Smooth muscle cell (in vitro differentiated cells): ENCODE measurements at regions not wholly inside any gene's neighbourhood (a gene's known extent, or its start where the extent isn't known, plus 50 kb on each side); places are given as distances from the start of the nearest gene placed in this dataset.

ENCODE experiments used
- DNase-seq: peaks from one replicate; lab custom pipeline; 2025; ENCODE audit not compliant: unreplicated experiment; lab: John Stamatoyannopoulos, UW
- H2AFZ ChIP-seq: fragments of 200-600 bp; sonication (generic); 2 replicates; pipeline ENCODE4 v1.6.0; 2016; ENCODE audit warnings: antibody characterized with exemption, low read depth, mild to moderate bottlenecking
- H3F3A ChIP-seq: fragments of 200-600 bp; sonication (generic); 2 replicates; pipeline ENCODE4 v1.6.0; 2017; ENCODE audit warnings: antibody characterized with exemption, low read depth
- H3K27ac ChIP-seq: fragments of 200-600 bp; sonication (generic); 2 replicates; pipeline ENCODE4 v1.5.1; 2016; ENCODE audit warnings: low read depth, mild to moderate bottlenecking
- H3K27me3 ChIP-seq: fragments of 200-600 bp; sonication (generic); 2 replicates; pipeline ENCODE4 v1.6.1; 2016; ENCODE audit warnings: low read depth, mild to moderate bottlenecking
- H3K36me3 ChIP-seq: fragments of 200-600 bp; sonication (generic); 2 replicates; pipeline ENCODE4 v1.5.1; 2016; ENCODE audit warnings: low read depth
- H3K4me1 ChIP-seq: fragments of 200-600 bp; sonication (generic); 2 replicates; pipeline ENCODE4 v1.5.1; 2016; ENCODE audit warnings: low read depth
- H3K4me2 ChIP-seq: fragments of 200-600 bp; sonication (generic); 2 replicates; pipeline ENCODE4 v1.6.0; 2016; ENCODE audit warnings: mild to moderate bottlenecking
- H3K4me3 ChIP-seq: fragments of 200-600 bp; sonication (generic); 2 replicates; pipeline ENCODE4 v1.5.1; 2016; ENCODE audit warnings: mild to moderate bottlenecking
- H3K79me2 ChIP-seq: fragments of 200-600 bp; sonication (generic); 2 replicates; pipeline ENCODE4 v1.6.0; 2016; ENCODE audit warnings: low read depth, mild to moderate bottlenecking
- H3K9ac ChIP-seq: fragments of 200-600 bp; sonication (generic); 2 replicates; pipeline ENCODE4 v1.6.0; 2016; ENCODE audit warnings: low read depth
- H3K9me3 ChIP-seq: fragments of 200-600 bp; sonication (generic); replicated peaks from 2 replicates; pipeline ENCODE4 v1.5.1; 2016; ENCODE audit warnings: low read depth
- H4K20me1 ChIP-seq: fragments of 200-600 bp; sonication (generic); 2 replicates; pipeline ENCODE4 v1.6.0; 2016; ENCODE audit warnings: low read depth
- CTCF ChIP-seq: fragments of 200-600 bp; sonication (generic); IDR thresholded peaks from 2 replicates; pipeline ENCODE4 v1.5.1; 2017; ENCODE audit warnings: borderline replicate concordance, mild to moderate bottlenecking, antibody characterized with exemption; ENCODE audit not compliant: insufficient read depth, poor library complexity, severe bottlenecking
- WGBS: methylation state at CpG from one replicate; pipeline ENCODE4 v1.1.7; 2016; ENCODE audit warnings: low lambda C conversion rate; 5-methylcytosine and 5-hydroxymethylcytosine counted together

DNA sequence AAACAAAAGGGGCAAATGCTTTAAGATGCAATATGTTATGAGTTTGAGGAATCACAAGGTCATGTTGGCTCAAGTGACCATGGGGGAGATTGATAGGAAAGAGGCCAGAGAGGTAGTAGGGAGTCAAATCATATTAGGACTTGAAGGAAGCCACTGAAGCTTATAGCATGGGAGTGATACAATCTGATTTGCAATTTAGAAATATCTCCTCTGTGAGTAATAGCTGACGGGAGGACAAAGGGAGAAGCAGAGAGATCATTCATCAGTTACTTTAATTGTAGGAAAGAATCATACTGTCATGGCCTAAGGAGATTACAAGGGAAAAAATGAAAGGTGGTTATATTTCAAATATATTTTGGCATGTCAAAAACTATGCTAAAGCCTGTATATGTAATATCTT lies 793.6 kb upstream of the RAG2 start:
- DNase-seq, result no peak
- Histone ChIP-seq H3K4me3 (no peak overlapping the region), H3K27ac (no peak overlapping the region), H3F3A (no peaks in the 10 kb centered on the region), H3K36me3 (peaks cover 4% of the 10 kb centered on the region), H3K9ac (no peak overlapping the region), H3K79me2 (no peaks in the 10 kb centered on the region), H3K4me1 (no peaks in the 10 kb centered on the region), H4K20me1 (no peaks in the 10 kb centered on the region), H3K4me2 (no peak overlapping the region), H3K9me3 (no peaks in the 10 kb centered on the region), H2AFZ (no peak overlapping the region), H3K27me3 (no peaks in the 10 kb centered on the region)
- WGBS, result 77% methylated on average over 1 of the region's 1 CpG
- no peak for TF ChIP-seq CTCF

GRCh38 chr11:37390576-37391083 lies 792.6 kb upstream of the RAG2 start:
- H4K20me1 ChIP-seq, result no peaks in the 10 kb centered on the region
- 85% methylated on average over 5 of the region's 5 CpGs for WGBS
- H3K79me2 ChIP-seq, result no peaks in the 10 kb centered on the region
- no peaks in the 10 kb centered on the region for H3K27me3 ChIP-seq
- DNase-seq, result no peak
- H3K27ac ChIP-seq, result no peak overlapping the region
- H3K4me2 ChIP-seq, result no peak overlapping the region
- H3F3A ChIP-seq, result no peaks in the 10 kb centered on the region
- H3K4me3 ChIP-seq, result no peak overlapping the region
- no peak overlapping the region for H3K9ac ChIP-seq
- no peaks in the 10 kb centered on the region for H3K4me1 ChIP-seq
- no peak overlapping the region for H2AFZ ChIP-seq
- TF ChIP-seq CTCF, result no peak
- no peaks in the 10 kb centered on the region for H3K9me3 ChIP-seq
- peaks cover 4% of the 10 kb centered on the region for H3K36me3 ChIP-seq

DNA sequence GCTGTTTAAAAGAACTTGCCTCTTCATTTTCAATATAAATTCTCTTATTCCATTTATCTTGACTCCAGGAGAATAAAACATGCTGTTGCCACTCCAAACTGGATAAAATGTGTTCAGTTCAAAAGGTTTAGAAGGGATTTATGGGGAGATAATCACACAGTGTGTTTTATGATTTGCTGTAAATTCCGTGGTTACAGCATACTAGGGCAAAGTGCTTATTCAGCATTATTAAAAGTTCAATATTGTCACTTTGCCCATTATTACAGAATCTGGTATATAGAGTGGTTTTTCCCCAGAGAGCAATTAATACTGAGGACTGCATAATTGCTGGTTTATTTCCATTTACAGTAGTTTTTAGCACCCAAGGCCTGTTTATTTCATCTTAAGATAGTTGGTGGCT lies 780.9 kb upstream of the RAG2 start:
- Histone ChIP-seq H3K4me1 (no peaks in the 10 kb centered on the region), H3K4me2 (no peak overlapping the region), H4K20me1 (no peaks in the 10 kb centered on the region), H3K9me3 (peaks cover 6% of the 10 kb centered on the region), H3K36me3 (no peaks in the 10 kb centered on the region), H3K79me2 (no peaks in the 10 kb centered on the region), H3K9ac (no peak overlapping the region), H3K27me3 (no peaks in the 10 kb centered on the region), H3K27ac (no peak overlapping the region), H2AFZ (no peak overlapping the region), H3K4me3 (no peak overlapping the region), H3F3A (no peaks in the 10 kb centered on the region)
- no peak for DNase-seq
- TF ChIP-seq CTCF, result no peak
- WGBS, result 50% methylated on average over 1 of the region's 1 CpG

- 93% methylated on average over 2 of the region's 2 CpGs for WGBS
- no peaks in the 10 kb centered on the region for H3K4me1 ChIP-seq
Observed at GRCh38 chr11:37372667-37373066, 774.6 kb upstream of the RAG2 start.

More at GRCh38 chr11:37372667-37373066, 774.6 kb upstream of the RAG2 start:
- no peak for DNase-seq
- H4K20me1 ChIP-seq, result no peaks in the 10 kb centered on the region
- no peak for TF ChIP-seq CTCF
- no peak overlapping the region for H3K27ac ChIP-seq
- peaks cover 6% of the 10 kb centered on the region for H3K9me3 ChIP-seq
- H2AFZ ChIP-seq, result no peak overlapping the region
- no peaks in the 10 kb centered on the region for H3F3A ChIP-seq
- no peak overlapping the region for H3K9ac ChIP-seq
- no peaks in the 10 kb centered on the region for H3K27me3 ChIP-seq
- no peak overlapping the region for H3K4me3 ChIP-seq
- H3K36me3 ChIP-seq, result no peaks in the 10 kb centered on the region
- no peaks in the 10 kb centered on the region for H3K79me2 ChIP-seq
- no peak overlapping the region for H3K4me2 ChIP-seq
